ENCODE measurements at regions not wholly inside any gene's neighbourhood (a gene's known extent, or its start where the extent isn't known, plus 50 kb on each side); places are given as distances from the start of the nearest gene placed in this dataset.

- H3K4ac ChIP-seq (ENCODE audit: low read length) = no peak overlapping the region
- DNase-seq (ENCODE audit: low spot score) = no peak
- WGBS, 2 donors (ENCODE audit: extremely low coverage in 2 of 2, insufficient read length in 2 of 2, insufficient replicate concordance in 1 of 2) = no CpG with 5 or more reads among the region's 5 CpGs
- no peak overlapping the region for H3K23ac ChIP-seq (ENCODE audit: low read depth, low read length, poor library complexity)
- no peak overlapping the region for H3K4me2 ChIP-seq (ENCODE audit: insufficient read depth, low read length, poor library complexity, severe bottlenecking)
- no peak overlapping the region for H3K27ac ChIP-seq (replicated peaks; ENCODE audit: low read length)
- H3K9me3 ChIP-seq (replicated peaks in 1 of 2; ENCODE audit: control insufficient read depth in 2 of 2, insufficient read depth in 1 of 2, low read depth in 1 of 2, low read length in 2 of 2) = no peaks in the 10 kb centered on the region
- H3K27me3 ChIP-seq (ENCODE audit: control insufficient read depth in 3 of 3, insufficient read depth in 3 of 3, low read depth in 1 of 3, low read length in 3 of 3) = no peaks in the 10 kb centered on the region
- H4K91ac ChIP-seq (ENCODE audit: low read depth, low read length, poor library complexity) = no peak overlapping the region
- H3K36me3 ChIP-seq (replicated peaks in 1 of 2; ENCODE audit: control insufficient read depth in 2 of 2, insufficient read depth in 2 of 2, low read length in 2 of 2) = no peaks in the 10 kb centered on the region
- no peak overlapping the region for H3K14ac ChIP-seq (ENCODE audit: low read length)
- H4K8ac ChIP-seq (ENCODE audit: low read depth, low read length) = no peak overlapping the region
- no peak overlapping the region for H2BK12ac ChIP-seq (ENCODE audit: low read length)
- H3K9ac ChIP-seq (ENCODE audit: low read depth, low read length, poor library complexity) = no peak overlapping the region
- no peak overlapping the region for H2AK5ac ChIP-seq (ENCODE audit: low read depth, low read length)
- H3K4me3 ChIP-seq (ENCODE audit: low read length in 2 of 2) = no peak overlapping the region
- H3K4me1 ChIP-seq (ENCODE audit: control insufficient read depth in 2 of 2, insufficient read depth in 1 of 2, low read depth in 1 of 2, low read length in 2 of 2) = no peaks in the 10 kb centered on the region
- no peak overlapping the region for H2AFZ ChIP-seq (ENCODE audit: low read length)
- no peak overlapping the region for H2BK15ac ChIP-seq (ENCODE audit: low read length)
- no peaks in the 10 kb centered on the region for H3K79me1 ChIP-seq (ENCODE audit: low read depth, low read length)
- no peak overlapping the region for H2BK5ac ChIP-seq (ENCODE audit: low read length)
- H2BK120ac ChIP-seq (ENCODE audit: low read depth, low read length) = no peak overlapping the region
- peak overlapping the region; percentile 68 for H3K18ac ChIP-seq (ENCODE audit: low read length)
Observed at GRCh38 chr16:17866996-17867395, 396.2 kb upstream of the XYLT1 start.

- Histone ChIP-seq H3K36me3 (replicated peaks in 1 of 2; ENCODE audit: control insufficient read depth in 2 of 2, insufficient read depth in 2 of 2, low read length in 2 of 2) (no peaks in the 10 kb centered on the region), H3K18ac (ENCODE audit: low read length) (no peak overlapping the region), H3K27me3 (ENCODE audit: control insufficient read depth in 3 of 3, insufficient read depth in 3 of 3, low read depth in 1 of 3, low read length in 3 of 3) (no peaks in the 10 kb centered on the region), H3K27ac (replicated peaks; ENCODE audit: low read length) (no peak overlapping the region), H3K4ac (ENCODE audit: low read length) (no peak overlapping the region), H2BK120ac (ENCODE audit: low read depth, low read length) (no peak overlapping the region), H3K9ac (ENCODE audit: low read depth, low read length, poor library complexity) (no peak overlapping the region), H2BK12ac (ENCODE audit: low read length) (no peak overlapping the region), H3K9me3 (replicated peaks in 1 of 2; ENCODE audit: control insufficient read depth in 2 of 2, insufficient read depth in 1 of 2, low read depth in 1 of 2, low read length in 2 of 2) (no peaks in the 10 kb centered on the region), H3K79me1 (ENCODE audit: low read depth, low read length) (no peaks in the 10 kb centered on the region), H4K8ac (ENCODE audit: low read depth, low read length) (no peak overlapping the region), H2AK5ac (ENCODE audit: low read depth, low read length) (no peak overlapping the region), H2BK15ac (ENCODE audit: low read length) (no peak overlapping the region), H3K4me1 (ENCODE audit: control insufficient read depth in 2 of 2, insufficient read depth in 1 of 2, low read depth in 1 of 2, low read length in 2 of 2) (no peaks in the 10 kb centered on the region), H3K4me2 (ENCODE audit: insufficient read depth, low read length, poor library complexity, severe bottlenecking) (no peak overlapping the region), H3K4me3 (ENCODE audit: low read length in 2 of 2) (no peak overlapping the region), H2AFZ (ENCODE audit: low read length) (no peak overlapping the region), H2BK5ac (ENCODE audit: low read length) (no peak overlapping the region), H3K14ac (ENCODE audit: low read length) (no peak overlapping the region), H3K23ac (ENCODE audit: low read depth, low read length, poor library complexity) (no peak overlapping the region), H4K91ac (ENCODE audit: low read depth, low read length, poor library complexity) (no peak overlapping the region)
- DNase-seq (ENCODE audit: low spot score) = no peak
- no CpG with 5 or more reads among the region's 6 CpGs for WGBS, 2 donors (ENCODE audit: extremely low coverage in 2 of 2, insufficient read length in 2 of 2, insufficient replicate concordance in 1 of 2)
Observed at GRCh38 chr16:17861981-17862479, 391.3 kb upstream of the XYLT1 start.

- Histone ChIP-seq H2AFZ (ENCODE audit: low read length) (no peak overlapping the region), H2BK5ac (ENCODE audit: low read length) (no peak overlapping the region), H3K4me3 (ENCODE audit: low read length in 2 of 2) (no peak overlapping the region), H3K79me1 (ENCODE audit: low read depth, low read length) (no peaks in the 10 kb centered on the region), H3K14ac (ENCODE audit: low read length) (no peak overlapping the region), H2BK15ac (ENCODE audit: low read length) (no peak overlapping the region), H3K4me1 (ENCODE audit: control insufficient read depth in 2 of 2, insufficient read depth in 1 of 2, low read depth in 1 of 2, low read length in 2 of 2) (no peaks in the 10 kb centered on the region), H3K4me2 (ENCODE audit: insufficient read depth, low read length, poor library complexity, severe bottlenecking) (no peak overlapping the region), H3K27me3 (ENCODE audit: control insufficient read depth in 3 of 3, insufficient read depth in 3 of 3, low read depth in 1 of 3, low read length in 3 of 3) (no peaks in the 10 kb centered on the region), H3K9ac (ENCODE audit: low read depth, low read length, poor library complexity) (no peak overlapping the region), H3K27ac (replicated peaks; ENCODE audit: low read length) (no peak overlapping the region), H2BK12ac (ENCODE audit: low read length) (no peak overlapping the region), H2AK5ac (ENCODE audit: low read depth, low read length) (no peak overlapping the region), H4K8ac (ENCODE audit: low read depth, low read length) (no peak overlapping the region), H3K18ac (ENCODE audit: low read length) (no peak overlapping the region), H4K91ac (ENCODE audit: low read depth, low read length, poor library complexity) (no peak overlapping the region), H3K9me3 (replicated peaks in 1 of 2; ENCODE audit: control insufficient read depth in 2 of 2, insufficient read depth in 1 of 2, low read depth in 1 of 2, low read length in 2 of 2) (no peaks in the 10 kb centered on the region), H2BK120ac (ENCODE audit: low read depth, low read length) (no peak overlapping the region), H3K23ac (ENCODE audit: low read depth, low read length, poor library complexity) (no peak overlapping the region), H3K36me3 (replicated peaks in 1 of 2; ENCODE audit: control insufficient read depth in 2 of 2, insufficient read depth in 2 of 2, low read length in 2 of 2) (no peaks in the 10 kb centered on the region), H3K4ac (ENCODE audit: low read length) (no peak overlapping the region)
- no CpG with 5 or more reads among the region's 10 CpGs for WGBS, 2 donors (ENCODE audit: extremely low coverage in 2 of 2, insufficient read length in 2 of 2, insufficient replicate concordance in 1 of 2)
- no peak for DNase-seq (ENCODE audit: low spot score)
Observed at GRCh38 chr16:17858061-17858460, 387.3 kb upstream of the XYLT1 start.

- Histone ChIP-seq H3K27me3 (ENCODE audit: control insufficient read depth in 3 of 3, insufficient read depth in 3 of 3, low read depth in 1 of 3, low read length in 3 of 3) (peaks cover 0 to 14% (median 0%) of the 10 kb centered on the region in 3 experiments), H3K14ac (ENCODE audit: low read length) (no peak overlapping the region), H3K27ac (replicated peaks; ENCODE audit: low read length) (no peak overlapping the region), H3K79me1 (ENCODE audit: low read depth, low read length) (no peaks in the 10 kb centered on the region), H4K8ac (ENCODE audit: low read depth, low read length) (no peak overlapping the region), H2BK15ac (ENCODE audit: low read length) (no peak overlapping the region), H3K23ac (ENCODE audit: low read depth, low read length, poor library complexity) (no peak overlapping the region), H3K9me3 (replicated peaks in 1 of 2; ENCODE audit: control insufficient read depth in 2 of 2, insufficient read depth in 1 of 2, low read depth in 1 of 2, low read length in 2 of 2) (no peaks in the 10 kb centered on the region), H4K91ac (ENCODE audit: low read depth, low read length, poor library complexity) (no peak overlapping the region), H3K18ac (ENCODE audit: low read length) (no peak overlapping the region), H3K4me1 (ENCODE audit: control insufficient read depth in 2 of 2, insufficient read depth in 1 of 2, low read depth in 1 of 2, low read length in 2 of 2) (peaks cover 0 to 5% of the 10 kb centered on the region in 2 donors), H3K36me3 (replicated peaks in 1 of 2; ENCODE audit: control insufficient read depth in 2 of 2, insufficient read depth in 2 of 2, low read length in 2 of 2) (no peaks in the 10 kb centered on the region), H2BK120ac (ENCODE audit: low read depth, low read length) (no peak overlapping the region), H3K4me3 (ENCODE audit: low read length in 2 of 2) (no peak overlapping the region), H2AFZ (ENCODE audit: low read length) (no peak overlapping the region), H3K9ac (ENCODE audit: low read depth, low read length, poor library complexity) (no peak overlapping the region), H2BK12ac (ENCODE audit: low read length) (no peak overlapping the region), H2BK5ac (ENCODE audit: low read length) (no peak overlapping the region), H2AK5ac (ENCODE audit: low read depth, low read length) (no peak overlapping the region), H3K4ac (ENCODE audit: low read length) (no peak overlapping the region), H3K4me2 (ENCODE audit: insufficient read depth, low read length, poor library complexity, severe bottlenecking) (no peak overlapping the region)
- no peak for DNase-seq (ENCODE audit: low spot score)
- 100% methylated on average over 1 of the region's 5 CpGs; no CpG with 5 or more reads in 1 of the 2 donors for WGBS, 2 donors (ENCODE audit: extremely low coverage in 2 of 2, insufficient read length in 2 of 2, insufficient replicate concordance in 1 of 2)
Observed at GRCh38 chr16:17853958-17854357, 383.2 kb upstream of the XYLT1 start.

Measured in neuronal stem cell (in vitro differentiated cells).